Motor neuron (in vitro differentiated cells): ENCODE measurements at regions not wholly inside any gene's neighbourhood (a gene's known extent, or its start where the extent isn't known, plus 50 kb on each side); places are given as distances from the start of the nearest gene placed in this dataset.
"Not testable (repeated sequence)": the region's sequence is repeated elsewhere in the genome, so short reads cannot be mapped to it uniquely, and the experiment has no call there.

ENCODE experiments used
- ATAC-seq, 8 experiments: fragments of 200-7000 bp; cut with Tn5 transposase; replicated peaks in 6 of 8; 2 replicates each; pipeline ENCODE4 v1.8.0; 2021; ENCODE audit warnings: mild to moderate bottlenecking in 8 of 8, moderate library complexity in 8 of 8
- H3K27ac ChIP-seq, 2 donors: fragments of 250-450 bp; sonication (Bioruptor Pico); 2 replicates each; pipeline ENCODE4 v1.9.0; 2021; ENCODE audit warnings: antibody characterized with exemption in 2 of 2, mild to moderate bottlenecking in 2 of 2, moderate library complexity in 1 of 2
- H3K4me1 ChIP-seq, 2 donors: fragments of 250-450 bp; sonication (Bioruptor Pico); replicated peaks in 1 of 2; 2 replicates each; pipeline ENCODE4 v1.6.1; 2021; ENCODE audit warnings: antibody characterized with exemption in 2 of 2, mild to moderate bottlenecking in 2 of 2, moderate library complexity in 1 of 2
- H3K4me3 ChIP-seq, 5 donors: fragments of 250-450 bp; sonication (Bioruptor Pico); 2 replicates each; pipeline ENCODE4 v1.9.0; 2021; ENCODE audit warnings: antibody characterized with exemption in 5 of 5, mild to moderate bottlenecking in 5 of 5, moderate library complexity in 4 of 5
- WGBS, 10 experiments: fragments of 450-650 bp; shearing (Covaris generic); methylation state at CpG; one replicate each; pipeline ENCODE4 v1.0.0; 2022; 5-methylcytosine and 5-hydroxymethylcytosine counted together
- in situ Hi-C, 9 experiments: fragments of 400-800 bp; cut with MboI; loops; one replicate each; pipeline ENCODE4 v1.15.0; 2021; ENCODE audit warnings: low sequenced_read_pairs in 9 of 9, low pct_unique_long_range_greater_than_20kb in 2 of 9; ENCODE audit not compliant: unreplicated experiment in 9 of 9

- in situ Hi-C loops, ATAC-seq, H3K4me3 ChIP-seq, H3K4me1 ChIP-seq, H3K27ac ChIP-seq: not testable (repeated sequence)
- 6 to 100% (median 71%) methylated on average over 1 to 2 of the region's 2 CpGs; no CpG with 5 or more reads in 4 of the 10 experiments for WGBS, 10 experiments
Measured at GRCh38 chr2:16727849-16728248, 62.2 kb upstream of the CYRIA start.

GRCh38 chr2:16727256-16727655 lies 61.6 kb upstream of the CYRIA start:
- no peak overlapping the region for H3K4me3 ChIP-seq
- in situ Hi-C loops: no loop called here
- WGBS, 10 experiments: 0 to 88% (median 58%) methylated on average over 1 to 4 of the region's 4 CpGs
- H3K27ac ChIP-seq: no peak overlapping the region
- peak in 1 of 8 experiments; percentile 26 for ATAC-seq
- H3K4me1 ChIP-seq: peaks cover 2 to 5% of the 10 kb centered on the region in 2 donors

DNA sequence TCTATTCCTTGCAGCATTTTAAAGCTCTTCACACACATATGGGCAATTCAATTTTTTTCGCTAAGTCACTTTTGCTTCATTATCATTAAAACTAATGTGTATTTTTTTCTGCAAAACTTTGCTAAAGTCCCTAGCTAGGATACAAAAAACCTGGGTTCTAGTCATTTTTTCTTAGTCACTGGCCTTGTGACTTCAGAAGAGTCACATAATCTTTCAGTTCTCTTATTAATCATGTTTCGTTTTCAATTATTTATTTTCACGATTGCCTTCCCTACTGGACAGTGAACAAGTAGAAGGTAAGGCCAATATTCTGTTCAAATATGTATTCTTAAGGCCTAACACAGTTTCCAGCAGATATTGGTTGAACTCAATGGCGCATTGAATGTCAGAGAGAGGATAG lies 60.9 kb upstream of the CYRIA start:
- Histone ChIP-seq H3K4me3 (no peak overlapping the region), H3K4me1 (peaks cover 2 to 6% of the 10 kb centered on the region in 2 donors), H3K27ac (no peak overlapping the region)
- in situ Hi-C loops: no loop called here
- no peak for ATAC-seq
- 30 to 100% (median 86%) methylated on average over 3 to 4 of the region's 4 CpGs for WGBS, 10 experiments

DNA sequence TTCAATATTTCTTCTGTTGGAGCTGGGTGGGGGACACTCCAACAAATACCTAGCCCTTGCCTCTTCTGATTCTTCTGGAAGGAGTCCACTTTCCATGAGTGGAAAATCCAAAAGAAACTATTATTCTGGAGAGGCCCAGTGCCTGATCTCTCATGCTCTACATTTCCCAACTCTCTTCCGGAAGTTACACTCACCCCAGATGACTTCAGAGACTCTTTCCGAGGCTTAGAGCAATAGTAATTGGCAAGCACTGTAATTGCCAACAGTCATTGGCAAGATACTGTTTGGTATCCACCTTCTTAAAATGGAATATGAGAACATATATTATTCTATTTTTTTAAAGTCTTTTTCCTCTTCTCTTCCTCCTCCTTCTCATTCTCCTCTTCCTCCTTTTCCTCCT lies 60.5 kb upstream of the CYRIA start:
- in situ Hi-C loops: no loop called here
- no peak for ATAC-seq
- Histone ChIP-seq H3K27ac (no peak overlapping the region), H3K4me1 (peaks cover 2 to 6% of the 10 kb centered on the region in 2 donors), H3K4me3 (no peak overlapping the region)
- WGBS, 10 experiments: 0 to 100% (median 75%) methylated on average over 1 to 2 of the region's 2 CpGs; no CpG with 5 or more reads in 1 of the 10 experiments

GRCh38 chr2:16725549-16725948 lies 59.9 kb upstream of the CYRIA start:
- 0 to 83% (median 52%) methylated on average over 2 to 8 of the region's 9 CpGs for WGBS, 10 experiments
- peaks cover 2 to 6% of the 10 kb centered on the region in 2 donors for H3K4me1 ChIP-seq
- peak in 5 of 8 experiments; percentile 44 to 73 (median 61) for ATAC-seq
- no peak overlapping the region for H3K27ac ChIP-seq
- in situ Hi-C loops: no loop called here
- H3K4me3 ChIP-seq: no peak overlapping the region

- no peak for ATAC-seq
- Histone ChIP-seq H3K27ac (no peak overlapping the region), H3K4me1 (peaks cover 2 to 6% of the 10 kb centered on the region in 2 donors), H3K4me3 (no peak overlapping the region)
- in situ Hi-C loops: no loop called here
- WGBS, 10 experiments: 21 to 76% (median 45%) methylated on average over 2 to 9 of the region's 9 CpGs; no CpG with 5 or more reads in 4 of the 10 experiments
Measured at GRCh38 chr2:16722677-16723076, 57.0 kb upstream of the CYRIA start.

- peak in 5 of 8 experiments; percentile 20 to 76 (median 58) for ATAC-seq
- in situ Hi-C loops: no loop called here
- Histone ChIP-seq H3K27ac (no peak overlapping the region), H3K4me3 (no peak overlapping the region), H3K4me1 (peaks cover 2 to 6% of the 10 kb centered on the region in 2 donors)
- WGBS, 10 experiments: 0 to 80% (median 25%) methylated on average over 1 of the region's 1 CpG; no CpG with 5 or more reads in 5 of the 10 experiments
Measured at GRCh38 chr2:16722126-16722525, 56.5 kb upstream of the CYRIA start.

GRCh38 chr2:16721529-16721928 lies 55.9 kb upstream of the CYRIA start:
- H3K4me3 ChIP-seq, H3K27ac ChIP-seq, ATAC-seq, H3K4me1 ChIP-seq, in situ Hi-C loops: not testable (repeated sequence)
- WGBS, 10 experiments: 0 to 93% (median 81%) methylated on average over 1 to 4 of the region's 4 CpGs; no CpG with 5 or more reads in 3 of the 10 experiments

- in situ Hi-C loops, H3K4me1 ChIP-seq, ATAC-seq, H3K27ac ChIP-seq, H3K4me3 ChIP-seq: not testable (repeated sequence)
- WGBS, 10 experiments: 84% methylated on average over 3 of the region's 3 CpGs; no CpG with 5 or more reads in 9 of the 10 experiments
Measured at GRCh38 chr2:16720737-16721136, 55.1 kb upstream of the CYRIA start.

DNA sequence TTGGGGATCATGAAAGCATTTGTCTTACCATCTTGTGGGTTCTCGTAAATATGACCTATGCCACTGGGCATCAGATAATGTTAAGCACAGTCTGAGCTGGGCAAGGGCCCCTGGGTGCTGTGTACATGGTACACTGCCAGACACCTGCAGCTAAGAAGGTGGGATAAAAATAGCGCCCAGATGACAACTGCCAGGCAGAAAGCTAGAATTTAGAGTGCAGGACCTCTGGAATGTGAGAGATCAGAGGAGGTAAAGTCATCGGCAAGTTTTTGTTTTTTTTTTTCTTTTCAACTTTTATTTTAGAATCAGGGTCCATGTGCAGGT lies 53.8 kb upstream of the CYRIA start:
- in situ Hi-C loops: no loop called here
- Histone ChIP-seq H3K4me3 (no peak overlapping the region), H3K27ac (no peak overlapping the region), H3K4me1 (peaks cover 2 to 6% of the 10 kb centered on the region in 2 donors)
- 10 to 100% (median 88%) methylated on average over 1 to 3 of the region's 3 CpGs; no CpG with 5 or more reads in 2 of the 10 experiments for WGBS, 10 experiments
- ATAC-seq: no peak

DNA sequence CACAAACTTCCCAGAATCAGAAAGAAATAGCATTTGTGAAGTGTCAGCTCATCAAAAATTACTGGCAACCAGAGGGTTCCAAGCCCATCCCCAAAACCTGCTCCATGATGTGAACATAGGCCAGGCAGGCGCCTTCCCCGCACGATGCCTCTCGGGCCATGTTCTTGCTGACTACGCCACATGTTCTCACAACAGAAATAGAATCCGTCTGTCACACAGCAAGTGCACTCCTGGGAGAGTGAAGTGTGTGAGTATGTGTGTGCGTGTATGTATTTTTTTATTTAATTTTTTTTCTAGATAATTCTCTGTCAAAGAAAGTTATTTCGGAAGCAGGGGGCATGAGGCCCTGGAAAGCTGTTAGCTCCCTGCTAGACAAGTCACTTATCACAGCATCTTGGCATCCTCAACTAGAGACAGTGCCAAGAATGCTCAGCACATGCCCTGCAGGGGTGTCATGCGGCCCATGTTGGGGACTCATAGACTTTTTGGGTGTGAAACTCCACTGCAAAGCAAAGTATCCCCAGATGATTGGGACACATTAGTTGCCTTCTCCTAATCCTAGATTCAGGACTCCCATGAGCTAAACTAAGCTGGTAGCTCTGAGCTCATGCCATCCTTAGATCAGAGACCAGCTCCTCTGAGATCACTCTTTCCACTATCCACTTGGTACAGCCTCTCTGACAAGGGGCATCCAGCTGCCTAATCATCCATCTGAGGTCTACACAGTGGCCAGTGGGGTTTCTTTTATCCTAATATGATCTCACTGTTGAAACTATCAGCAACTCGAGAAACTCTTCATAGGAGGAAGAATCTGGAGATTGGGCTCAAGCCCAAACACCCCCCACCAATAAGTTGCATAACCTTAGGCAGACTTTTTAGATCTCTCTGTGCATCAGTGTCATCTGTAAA lies 53.2 kb upstream of the CYRIA start:
- Histone ChIP-seq H3K27ac (no peak overlapping the region), H3K4me1 (peaks cover 4 to 6% of the 10 kb centered on the region in 2 donors), H3K4me3 (no peak overlapping the region)
- in situ Hi-C loops: no loop called here
- no peak for ATAC-seq
- WGBS, 10 experiments: 0 to 100% (median 79%) methylated on average over 1 to 10 of the region's 10 CpGs; no CpG with 5 or more reads in 2 of the 10 experiments

DNA sequence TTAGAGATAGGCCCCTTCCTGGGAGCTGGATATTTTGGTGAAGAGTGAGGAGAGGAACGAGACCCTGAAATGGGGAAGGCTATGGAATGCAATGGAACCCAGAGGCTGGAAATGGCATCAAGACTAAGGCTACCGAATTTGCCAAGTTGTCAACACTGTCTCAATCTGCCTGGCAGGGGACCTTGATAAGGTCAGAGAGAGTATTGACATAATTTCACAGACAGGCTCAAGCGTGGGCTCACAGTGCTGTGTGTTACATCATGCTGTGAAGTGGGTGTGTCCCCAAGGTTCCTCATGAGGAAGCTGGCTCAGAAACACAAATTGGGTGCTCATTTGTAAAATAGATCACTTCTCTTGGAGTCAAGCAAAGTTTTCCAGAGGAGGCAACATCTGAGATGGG lies 51.8 kb upstream of the CYRIA start:
- in situ Hi-C loops: no loop called here
- Histone ChIP-seq H3K4me1 (peaks cover 9 to 15% of the 10 kb centered on the region in 2 donors), H3K27ac (no peak overlapping the region), H3K4me3 (no peak overlapping the region)
- no peak for ATAC-seq
- 0 to 83% (median 80%) methylated on average over 1 to 3 of the region's 3 CpGs; no CpG with 5 or more reads in 5 of the 10 experiments for WGBS, 10 experiments

GRCh38 chr2:16716944-16717343 lies 51.3 kb upstream of the CYRIA start:
- no peak overlapping the region for H3K27ac ChIP-seq
- no peak for ATAC-seq
- no peak overlapping the region for H3K4me3 ChIP-seq
- in situ Hi-C loops: no loop called here
- WGBS, 10 experiments: 80 to 100% (median 88%) methylated on average over 1 to 3 of the region's 4 CpGs; no CpG with 5 or more reads in 6 of the 10 experiments
- H3K4me1 ChIP-seq: peaks cover 6 to 14% of the 10 kb centered on the region in 2 donors
